Nephron (organoid): ENCODE measurements at regions not wholly inside any gene's neighbourhood (a gene's known extent, or its start where the extent isn't known, plus 50 kb on each side); places are given as distances from the start of the nearest gene placed in this dataset.

Experiments used
- H3K27ac Mint-ChIP-seq, 3 experiments: 2 replicates each; pipeline ENCODE4 v1.8.0; 2020; ENCODE audit warnings: mixed read lengths in 3 of 3, mild to moderate bottlenecking in 2 of 3, moderate library complexity in 1 of 3
- H3K27me3 Mint-ChIP-seq: 2 replicates; pipeline ENCODE4 v1.8.0; 2021; ENCODE audit warnings: low read depth, mild to moderate bottlenecking, moderate library complexity, mixed read lengths
- H3K36me3 Mint-ChIP-seq: 2 replicates; pipeline ENCODE4 v1.8.0; 2020; ENCODE audit warnings: low read depth, mixed read lengths
- H3K4me1 Mint-ChIP-seq: 2 replicates; pipeline ENCODE4 v1.8.0; 2020; ENCODE audit warnings: mixed read lengths
- H3K4me3 Mint-ChIP-seq, 3 experiments: 2 replicates each; pipeline ENCODE4 v1.8.0; 2020; ENCODE audit warnings: mild to moderate bottlenecking in 3 of 3, mixed read lengths in 3 of 3, moderate library complexity in 2 of 3
- H3K9me3 Mint-ChIP-seq: 2 replicates; pipeline ENCODE4 v1.8.0; 2020; ENCODE audit warnings: mixed read lengths
- CTCF ChIP-seq, 3 experiments: fragments of 200-600 bp; sonication (generic); IDR thresholded peaks; one replicate each; pipeline ENCODE4 v1.5.0; 2021; ENCODE audit warnings: antibody characterized with exemption in 3 of 3; ENCODE audit not compliant: unreplicated experiment in 3 of 3

GRCh38 chr5:111653408-111653807, 103.6 kb downstream of the NREP start:
- no peaks in the 10 kb centered on the region for H3K27me3 Mint-ChIP-seq
- H3K27ac Mint-ChIP-seq, result no peak overlapping the region
- H3K36me3 Mint-ChIP-seq, result no peaks in the 10 kb centered on the region
- H3K4me1 Mint-ChIP-seq, result peaks cover 4% of the 10 kb centered on the region
- H3K4me3 Mint-ChIP-seq, result no peak overlapping the region
- peaks cover 5% of the 10 kb centered on the region for H3K9me3 Mint-ChIP-seq
- TF ChIP-seq CTCF (IDR thresholded peaks at IDR 0.05; ENCODE audit: unreplicated experiment in 3 of 3), result no peak

- Mint-ChIP-seq H3K27ac (no peak overlapping the region), H3K4me3 (no peak overlapping the region), H3K4me1 (peaks cover 4% of the 10 kb centered on the region), H3K9me3 (peaks cover 5% of the 10 kb centered on the region), H3K36me3 (no peaks in the 10 kb centered on the region), H3K27me3 (no peaks in the 10 kb centered on the region)
- no peak for TF ChIP-seq CTCF (IDR thresholded peaks at IDR 0.05; ENCODE audit: unreplicated experiment in 3 of 3)
These were observed 107.5 kb downstream of the NREP start for GRCh38 chr5:111649516-111649915.

- no peak overlapping the region for H3K4me3 Mint-ChIP-seq
- peaks cover 6% of the 10 kb centered on the region for H3K9me3 Mint-ChIP-seq
- no peaks in the 10 kb centered on the region for H3K27me3 Mint-ChIP-seq
- H3K27ac Mint-ChIP-seq, result no peak overlapping the region
- no peak for TF ChIP-seq CTCF (IDR thresholded peaks at IDR 0.05; ENCODE audit: unreplicated experiment in 3 of 3)
- H3K4me1 Mint-ChIP-seq, result peaks cover 16% of the 10 kb centered on the region
- no peaks in the 10 kb centered on the region for H3K36me3 Mint-ChIP-seq
These were observed 111.6 kb downstream of the NREP start for GRCh38 chr5:111645303-111645838.

GRCh38 chr5:111643499-111643898, 113.5 kb downstream of the NREP start:
- no peak overlapping the region for H3K4me3 Mint-ChIP-seq
- peaks cover under 1% of the 10 kb centered on the region for H3K27me3 Mint-ChIP-seq
- H3K27ac Mint-ChIP-seq, result no peak overlapping the region
- peaks cover 19% of the 10 kb centered on the region for H3K9me3 Mint-ChIP-seq
- peaks cover 12% of the 10 kb centered on the region for H3K4me1 Mint-ChIP-seq
- TF ChIP-seq CTCF (IDR thresholded peaks at IDR 0.05; ENCODE audit: unreplicated experiment in 3 of 3), result no peak
- peaks cover 5% of the 10 kb centered on the region for H3K36me3 Mint-ChIP-seq

- Mint-ChIP-seq H3K4me3 (no peak overlapping the region), H3K36me3 (peaks cover 5% of the 10 kb centered on the region), H3K27ac (peak overlapping the region; percentile 49 to 82 (median 64)), H3K27me3 (peaks cover 4% of the 10 kb centered on the region), H3K4me1 (peaks cover 14% of the 10 kb centered on the region), H3K9me3 (peaks cover 25% of the 10 kb centered on the region)
- TF ChIP-seq CTCF (IDR thresholded peaks at IDR 0.05; ENCODE audit: unreplicated experiment in 3 of 3), result no peak
These were observed 115.3 kb downstream of the NREP start for GRCh38 chr5:111641533-111642233.

GRCh38 chr5:111639912-111640311, 117.1 kb downstream of the NREP start:
- H3K36me3 Mint-ChIP-seq, result peaks cover 5% of the 10 kb centered on the region
- peaks cover 29% of the 10 kb centered on the region for H3K4me1 Mint-ChIP-seq
- H3K4me3 Mint-ChIP-seq, result no peak overlapping the region
- TF ChIP-seq CTCF (IDR thresholded peaks at IDR 0.05; ENCODE audit: unreplicated experiment in 3 of 3), result no peak
- H3K27ac Mint-ChIP-seq, result no peak overlapping the region
- peaks cover 25% of the 10 kb centered on the region for H3K9me3 Mint-ChIP-seq
- peaks cover 4% of the 10 kb centered on the region for H3K27me3 Mint-ChIP-seq
